ENCODE measurements at regions not wholly inside any gene's neighbourhood (a gene's known extent, or its start where the extent isn't known, plus 50 kb on each side); places are given as distances from the start of the nearest gene placed in this dataset.

- DNase-seq (ENCODE audit: low spot score) = no peak
These were observed 1777.8 kb upstream of the TENM3 start for GRCh38 chr4:180465364-180465763.

- DNase-seq (ENCODE audit: low spot score) = no peak
These were observed 1760.2 kb upstream of the TENM3 start for GRCh38 chr4:180483036-180483435.

GRCh38 chr4:180485407-180485806 is 1757.8 kb upstream of the TENM3 start:
- DNase-seq (ENCODE audit: low spot score) = no peak

GRCh38 chr4:180486342-180486741 is 1756.9 kb upstream of the TENM3 start:
- DNase-seq (ENCODE audit: low spot score) = no peak

- no peak for DNase-seq (ENCODE audit: low spot score)
These were observed 1753.4 kb upstream of the TENM3 start for GRCh38 chr4:180489787-180490186.

- no peak for DNase-seq (ENCODE audit: low spot score)
These were observed 1752.0 kb upstream of the TENM3 start for GRCh38 chr4:180491210-180491609.

GRCh38 chr4:180493299-180493698 is 1749.9 kb upstream of the TENM3 start:
- no peak for DNase-seq (ENCODE audit: low spot score)

- no peak for DNase-seq (ENCODE audit: low spot score)
These were observed 1743.0 kb upstream of the TENM3 start for GRCh38 chr4:180500154-180500553.

GRCh38 chr4:180512801-180513475 is 1730.3 kb upstream of the TENM3 start:
- DNase-seq (ENCODE audit: low spot score) = no peak

- DNase-seq (ENCODE audit: low spot score) = no peak
These were observed 1724.3 kb upstream of the TENM3 start for GRCh38 chr4:180518906-180519305.

GRCh38 chr4:180521181-180521580 is 1722.0 kb upstream of the TENM3 start:
- DNase-seq (ENCODE audit: low spot score) = no peak

GRCh38 chr4:180525523-180526077 is 1717.6 kb upstream of the TENM3 start:
- DNase-seq (ENCODE audit: low spot score) = no peak

- no peak for DNase-seq (ENCODE audit: low spot score)
These were observed 1715.2 kb upstream of the TENM3 start for GRCh38 chr4:180528003-180528402.

- DNase-seq (ENCODE audit: low spot score) = no peak
These were observed 1712.4 kb upstream of the TENM3 start for GRCh38 chr4:180530787-180531186.

GRCh38 chr4:180532691-180533090 is 1710.5 kb upstream of the TENM3 start:
- no peak for DNase-seq (ENCODE audit: low spot score)

- DNase-seq (ENCODE audit: low spot score) = peak; percentile 42
These were observed 1704.7 kb upstream of the TENM3 start for GRCh38 chr4:180538384-180539057.

- no peak for DNase-seq (ENCODE audit: low spot score)
These were observed 1703.9 kb upstream of the TENM3 start for GRCh38 chr4:180539284-180539683.

- no peak for DNase-seq (ENCODE audit: low spot score)
These were observed 1701.5 kb upstream of the TENM3 start for GRCh38 chr4:180541678-180542077.

- DNase-seq (ENCODE audit: low spot score) = no peak
These were observed 1700.6 kb upstream of the TENM3 start for GRCh38 chr4:180542445-180543100.

- DNase-seq (ENCODE audit: low spot score) = no peak
These were observed 1693.1 kb upstream of the TENM3 start for GRCh38 chr4:180550106-180550505.

GRCh38 chr4:180557348-180557747 is 1685.9 kb upstream of the TENM3 start:
- no peak for DNase-seq (ENCODE audit: low spot score)

GRCh38 chr4:180557950-180558349 is 1685.3 kb upstream of the TENM3 start:
- no peak for DNase-seq (ENCODE audit: low spot score)

GRCh38 chr4:180558427-180558826 is 1684.8 kb upstream of the TENM3 start:
- DNase-seq (ENCODE audit: low spot score) = no peak
